ENCODE measurements at regions not wholly inside any gene's neighbourhood (a gene's known extent, or its start where the extent isn't known, plus 50 kb on each side); places are given as distances from the start of the nearest gene placed in this dataset.

DNA sequence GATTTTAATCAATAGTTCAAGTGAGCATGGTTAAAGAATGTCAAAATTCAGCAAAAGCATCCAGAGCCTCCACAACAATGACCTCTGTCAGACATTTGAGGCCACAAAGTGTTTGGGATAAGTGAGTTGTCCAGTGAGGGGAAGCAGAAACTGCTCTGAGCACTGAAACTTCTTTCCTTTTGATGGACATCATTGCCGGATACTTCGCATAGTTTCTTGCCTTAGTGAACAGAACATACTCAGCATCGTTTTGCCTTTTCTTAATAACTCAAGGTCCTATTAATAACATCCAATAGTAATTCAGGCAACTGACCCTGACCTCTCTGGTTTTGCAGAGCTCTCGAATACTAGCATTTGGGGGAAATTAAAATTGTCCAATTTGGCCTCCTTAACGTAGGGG lies 78.6 kb downstream of the EDN3 start:
- TF ChIP-seq CTCF (conservative IDR thresholded peaks at IDR 0.05; ENCODE audit: low read length): no peak
- no peak for TF ChIP-seq EZH2phosphoT487 (IDR thresholded peaks at IDR 0.05; ENCODE audit: borderline replicate concordance, low read depth, low read length)

All from OCI-LY7 (cell line).